ENCODE measurements at regions not wholly inside any gene's neighbourhood (a gene's known extent, or its start where the extent isn't known, plus 50 kb on each side); places are given as distances from the start of the nearest gene placed in this dataset.

GRCh38 chr2:45162711-45163110, 153.5 kb upstream of the SIX2 start:
- TF ChIP-seq SPI1 (IDR thresholded peaks at IDR 0.05; ENCODE audit: low read depth, low read length) (no peak), PAX5 (IDR thresholded peaks at IDR 0.05; ENCODE audit: insufficient read depth, low read length, severe bottlenecking) (no peak), TAF1 (IDR thresholded peaks at IDR 0.05; ENCODE audit: low read depth, low read length) (no peak), POLR2AphosphoS5 (IDR thresholded peaks at IDR 0.05; ENCODE audit: low read depth, low read length) (no peak), POLR2A (IDR thresholded peaks at IDR 0.05; ENCODE audit: low read depth, low read length) (no peak), POU2F2 (IDR thresholded peaks at IDR 0.05; ENCODE audit: low read depth, low read length) (no peak)
- DNase-seq (ENCODE audit: insufficient read length, low spot score), result no peak
- no peak for FAIRE-seq

- DNase-seq (ENCODE audit: insufficient read length, low spot score), result no peak
- FAIRE-seq, result no peak
- TF ChIP-seq POU2F2 (IDR thresholded peaks at IDR 0.05; ENCODE audit: low read depth, low read length), result no peak
These were observed 147.4 kb upstream of the SIX2 start for GRCh38 chr2:45156605-45157004.

GRCh38 chr2:45154606-45155155, 145.4 kb upstream of the SIX2 start:
- TF ChIP-seq POLR2AphosphoS5 (IDR thresholded peaks at IDR 0.05; ENCODE audit: low read depth, low read length) (no peak), TAF1 (IDR thresholded peaks at IDR 0.05; ENCODE audit: low read depth, low read length) (no peak), PAX5 (IDR thresholded peaks at IDR 0.05; ENCODE audit: insufficient read depth, low read length, severe bottlenecking) (no peak), POU2F2 (IDR thresholded peaks at IDR 0.05; ENCODE audit: low read depth, low read length) (no peak), POLR2A (IDR thresholded peaks at IDR 0.05; ENCODE audit: low read depth, low read length) (no peak), SPI1 (IDR thresholded peaks at IDR 0.05; ENCODE audit: low read depth, low read length) (no peak)
- FAIRE-seq (no peak), DNase-seq (ENCODE audit: insufficient read length, low spot score) (no peak)

- DNase-seq (ENCODE audit: insufficient read length, low spot score), result no peak
- TF ChIP-seq PAX5 (IDR thresholded peaks at IDR 0.05; ENCODE audit: insufficient read depth, low read length, severe bottlenecking), result no peak
- no peak for TF ChIP-seq TAF1 (IDR thresholded peaks at IDR 0.05; ENCODE audit: low read depth, low read length)
- TF ChIP-seq POLR2AphosphoS5 (IDR thresholded peaks at IDR 0.05; ENCODE audit: low read depth, low read length), result no peak
- TF ChIP-seq POLR2A (IDR thresholded peaks at IDR 0.05; ENCODE audit: low read depth, low read length), result no peak
- TF ChIP-seq SPI1 (IDR thresholded peaks at IDR 0.05; ENCODE audit: low read depth, low read length), result no peak
- TF ChIP-seq POU2F2 (IDR thresholded peaks at IDR 0.05; ENCODE audit: low read depth, low read length), result no peak
- FAIRE-seq, result no peak
These were observed 144.9 kb upstream of the SIX2 start for GRCh38 chr2:45154144-45154543.

- no peak for DNase-seq (ENCODE audit: insufficient read length, low spot score)
- no peak for FAIRE-seq
- TF ChIP-seq SPI1 (IDR thresholded peaks at IDR 0.05; ENCODE audit: low read depth, low read length) (no peak), POLR2AphosphoS5 (IDR thresholded peaks at IDR 0.05; ENCODE audit: low read depth, low read length) (no peak)
These were observed 143.9 kb upstream of the SIX2 start for GRCh38 chr2:45153121-45153520.

- no peak for DNase-seq (ENCODE audit: insufficient read length, low spot score)
- TF ChIP-seq TAF1 (IDR thresholded peaks at IDR 0.05; ENCODE audit: low read depth, low read length), result no peak
- no peak for TF ChIP-seq POLR2AphosphoS5 (IDR thresholded peaks at IDR 0.05; ENCODE audit: low read depth, low read length)
- TF ChIP-seq PAX5 (IDR thresholded peaks at IDR 0.05; ENCODE audit: insufficient read depth, low read length, severe bottlenecking), result no peak
- no peak for TF ChIP-seq SPI1 (IDR thresholded peaks at IDR 0.05; ENCODE audit: low read depth, low read length)
- TF ChIP-seq POLR2A (IDR thresholded peaks at IDR 0.05; ENCODE audit: low read depth, low read length), result no peak
- no peak for TF ChIP-seq POU2F2 (IDR thresholded peaks at IDR 0.05; ENCODE audit: low read depth, low read length)
- FAIRE-seq, result no peak
These were observed 143.4 kb upstream of the SIX2 start for GRCh38 chr2:45152691-45153090.

- TF ChIP-seq PAX5 (IDR thresholded peaks at IDR 0.05; ENCODE audit: insufficient read depth, low read length, severe bottlenecking) (no peak), POU2F2 (IDR thresholded peaks at IDR 0.05; ENCODE audit: low read depth, low read length) (no peak), TAF1 (IDR thresholded peaks at IDR 0.05; ENCODE audit: low read depth, low read length) (no peak)
- no peak for FAIRE-seq
- DNase-seq (ENCODE audit: insufficient read length, low spot score), result no peak
These were observed 136.0 kb upstream of the SIX2 start for GRCh38 chr2:45145073-45145899.

GRCh38 chr2:45141883-45142866, 132.9 kb upstream of the SIX2 start:
- TF ChIP-seq SPI1 (IDR thresholded peaks at IDR 0.05; ENCODE audit: low read depth, low read length), result peak; percentile 56
- TF ChIP-seq POLR2A (IDR thresholded peaks at IDR 0.05; ENCODE audit: low read depth, low read length), result no peak
- DNase-seq (ENCODE audit: insufficient read length, low spot score), result no peak
- FAIRE-seq, result no peak

GRCh38 chr2:45140675-45141074, 131.4 kb upstream of the SIX2 start:
- no peak for FAIRE-seq
- no peak for DNase-seq (ENCODE audit: insufficient read length, low spot score)
- TF ChIP-seq POU2F2 (IDR thresholded peaks at IDR 0.05; ENCODE audit: low read depth, low read length), result no peak
- no peak for TF ChIP-seq PAX5 (IDR thresholded peaks at IDR 0.05; ENCODE audit: insufficient read depth, low read length, severe bottlenecking)
- no peak for TF ChIP-seq TAF1 (IDR thresholded peaks at IDR 0.05; ENCODE audit: low read depth, low read length)
- no peak for TF ChIP-seq SPI1 (IDR thresholded peaks at IDR 0.05; ENCODE audit: low read depth, low read length)
- no peak for TF ChIP-seq POLR2A (IDR thresholded peaks at IDR 0.05; ENCODE audit: low read depth, low read length)
- TF ChIP-seq POLR2AphosphoS5 (IDR thresholded peaks at IDR 0.05; ENCODE audit: low read depth, low read length), result no peak

GRCh38 chr2:45138904-45139303, 129.7 kb upstream of the SIX2 start:
- no peak for FAIRE-seq
- DNase-seq (ENCODE audit: insufficient read length, low spot score), result no peak
- TF ChIP-seq PAX5 (IDR thresholded peaks at IDR 0.05; ENCODE audit: insufficient read depth, low read length, severe bottlenecking), result no peak
- no peak for TF ChIP-seq TAF1 (IDR thresholded peaks at IDR 0.05; ENCODE audit: low read depth, low read length)
- no peak for TF ChIP-seq SPI1 (IDR thresholded peaks at IDR 0.05; ENCODE audit: low read depth, low read length)
- no peak for TF ChIP-seq POLR2A (IDR thresholded peaks at IDR 0.05; ENCODE audit: low read depth, low read length)
- no peak for TF ChIP-seq POLR2AphosphoS5 (IDR thresholded peaks at IDR 0.05; ENCODE audit: low read depth, low read length)
- TF ChIP-seq POU2F2 (IDR thresholded peaks at IDR 0.05; ENCODE audit: low read depth, low read length), result no peak
